Left colon (tissue), 2 donors: ENCODE measurements at regions not wholly inside any gene's neighbourhood (a gene's known extent, or its start where the extent isn't known, plus 50 kb on each side); places are given as distances from the start of the nearest gene placed in this dataset.

Experiments used
- ATAC-seq: fragments of 200-7000 bp; cut with Tn5 transposase; one replicate; pipeline ENCODE4 v1.9.1; 2020; ENCODE audit warnings: mild to moderate bottlenecking, moderate library complexity
- DNase-seq, 2 donors: peaks; one replicate each; pipeline ENCODE4 v3.0.0-alpha.2; 2020
- intact Hi-C, 2 donors: fragments of 100-400 bp; cut with DNase I in 1 of 2; cut with micrococcal nuclease in 1 of 2; formaldehyde crosslinking; loops; one replicate each; pipeline versions ENCODE4 v1.11.2 to v1.14.0; 2022; cut with DNase I, micrococcal nuclease
- donor health status: DM: no; HTN: no; CAD: no.
- donor health status: DM: yes; HTN: yes; CAD: no.

DNA sequence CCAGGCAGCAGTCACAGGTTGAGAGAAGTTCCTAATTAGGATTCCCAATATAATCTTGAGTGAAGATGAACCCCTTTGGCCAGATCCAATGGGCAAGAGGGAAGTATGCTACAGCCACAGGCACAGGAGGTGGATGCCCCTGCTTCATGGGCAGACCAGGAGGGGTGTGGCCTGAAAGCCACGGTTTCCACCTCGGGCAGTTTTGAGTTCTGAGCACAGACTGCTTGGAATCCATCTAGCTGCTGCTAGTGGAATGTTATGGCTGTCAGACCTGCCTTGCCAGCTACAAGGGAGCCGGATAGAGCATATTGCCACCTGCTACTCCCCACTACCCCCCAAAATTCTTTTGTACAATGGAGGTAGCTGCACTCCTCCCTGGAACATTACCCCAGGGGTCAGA is 672.9 kb downstream of the HACE1 start:
- intact Hi-C loops, result no loop called here
- no peak for ATAC-seq
- no peak for DNase-seq

GRCh38 chr6:104183816-104184435 is 675.8 kb downstream of the HACE1 start:
- DNase-seq, result no peak
- intact Hi-C loops, result no loop called here
- no peak for ATAC-seq

- ATAC-seq, result no peak
- DNase-seq, result no peak
- intact Hi-C loops, result no loop called here
Observed at GRCh38 chr6:104182811-104183210, 676.9 kb downstream of the HACE1 start.

- ATAC-seq (no peak), DNase-seq (no peak)
- intact Hi-C loops, result no loop called here
Observed at GRCh38 chr6:104173668-104174067, 686.1 kb downstream of the HACE1 start.

DNA sequence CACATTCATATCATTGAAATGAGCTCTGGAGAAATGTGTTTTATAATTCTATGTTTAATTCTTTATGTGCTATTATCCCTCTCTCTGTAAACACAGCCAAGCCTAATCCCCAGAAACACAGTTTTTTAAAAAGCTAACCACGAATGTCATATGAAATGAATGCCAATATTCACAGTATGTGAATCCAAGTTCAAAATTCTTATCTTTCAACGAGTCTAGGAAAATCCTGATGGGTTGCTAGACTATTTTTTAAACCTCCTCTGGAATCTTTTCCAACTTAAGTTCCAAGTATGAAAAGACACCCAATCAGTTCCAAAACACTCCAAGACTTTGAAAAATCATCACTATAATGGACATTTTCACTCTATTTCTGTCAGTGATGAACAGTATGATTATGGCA is 689.3 kb downstream of the HACE1 start:
- intact Hi-C loops, result no loop called here
- no peak for DNase-seq
- ATAC-seq, result no peak

GRCh38 chr6:104166055-104166668 is 693.6 kb downstream of the HACE1 start:
- ATAC-seq, result no peak
- no peak for DNase-seq
- intact Hi-C loops, result no loop called here

GRCh38 chr6:104162036-104162669 is 697.6 kb downstream of the HACE1 start:
- intact Hi-C loops, result no loop called here
- no peak for ATAC-seq
- no peak for DNase-seq

DNA sequence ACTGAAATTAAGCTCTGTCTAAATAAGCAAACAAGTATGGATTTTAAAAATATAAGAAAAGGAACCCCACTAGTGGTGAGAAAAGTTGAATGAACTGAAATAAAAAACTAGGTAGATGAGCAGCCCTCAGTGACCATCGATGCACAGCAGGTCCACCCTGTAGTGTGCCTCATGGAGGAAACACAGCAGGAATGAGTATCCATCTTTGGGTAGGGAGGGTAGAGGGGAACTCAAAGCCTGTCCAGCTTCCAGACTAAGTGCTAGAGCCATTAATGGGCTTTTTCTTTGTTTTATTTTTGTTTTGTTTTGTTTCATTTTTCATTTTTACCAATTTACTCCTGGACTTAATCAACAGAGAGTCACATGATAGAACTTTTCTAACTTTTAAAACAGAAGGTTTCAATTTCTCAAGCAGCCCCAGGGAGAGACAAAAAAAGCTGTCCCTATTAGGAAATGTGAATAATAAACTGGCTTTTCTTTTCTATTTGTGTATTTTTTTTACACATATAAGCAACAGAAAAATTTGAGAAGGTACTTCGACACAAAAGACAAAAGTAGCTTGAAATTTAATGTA is 700.6 kb downstream of the HACE1 start:
- no peak for ATAC-seq
- intact Hi-C loops, result no loop called here
- no peak for DNase-seq

- ATAC-seq, result no peak
Observed at GRCh38 chr6:104143757-104144156, 716.0 kb downstream of the HACE1 start.

GRCh38 chr6:104134876-104135275 is 724.8 kb downstream of the HACE1 start:
- ATAC-seq, result no peak

More at GRCh38 chr6:104143757-104144156, 716.0 kb downstream of the HACE1 start:
- no peak for DNase-seq
- intact Hi-C loops, result no loop called here

GRCh38 chr6:104130343-104130742 is 729.4 kb downstream of the HACE1 start:
- DNase-seq, result no peak
- ATAC-seq, result no peak
- intact Hi-C loops, result no loop called here

More at GRCh38 chr6:104134876-104135275, 724.8 kb downstream of the HACE1 start:
- DNase-seq, result no peak
- intact Hi-C loops, result no loop called here

- intact Hi-C loops, result no loop called here
- DNase-seq, result no peak
- no peak for ATAC-seq
Observed at GRCh38 chr6:104126315-104127005, 733.3 kb downstream of the HACE1 start.

DNA sequence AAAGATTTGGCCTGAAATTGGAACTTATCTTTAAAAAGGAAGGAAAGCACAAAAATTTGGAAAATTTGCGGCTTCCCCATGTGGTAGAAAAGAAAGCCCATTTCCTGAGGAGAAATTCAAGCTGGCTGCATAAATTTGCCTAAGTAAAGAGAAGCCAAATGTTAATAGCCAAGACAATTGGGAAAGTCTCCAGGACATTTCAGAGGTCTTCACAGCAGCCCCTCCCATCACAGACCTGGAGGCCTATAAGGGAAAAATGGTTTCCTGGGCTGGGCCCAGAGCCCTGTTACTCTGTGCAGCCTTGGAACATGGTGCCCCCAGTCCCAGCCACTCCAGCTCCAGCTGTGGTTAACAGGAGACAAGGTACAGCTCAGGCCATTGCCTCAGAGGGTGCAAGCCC is 736.5 kb downstream of the HACE1 start:
- intact Hi-C loops, result no loop called here
- no peak for DNase-seq

DNA sequence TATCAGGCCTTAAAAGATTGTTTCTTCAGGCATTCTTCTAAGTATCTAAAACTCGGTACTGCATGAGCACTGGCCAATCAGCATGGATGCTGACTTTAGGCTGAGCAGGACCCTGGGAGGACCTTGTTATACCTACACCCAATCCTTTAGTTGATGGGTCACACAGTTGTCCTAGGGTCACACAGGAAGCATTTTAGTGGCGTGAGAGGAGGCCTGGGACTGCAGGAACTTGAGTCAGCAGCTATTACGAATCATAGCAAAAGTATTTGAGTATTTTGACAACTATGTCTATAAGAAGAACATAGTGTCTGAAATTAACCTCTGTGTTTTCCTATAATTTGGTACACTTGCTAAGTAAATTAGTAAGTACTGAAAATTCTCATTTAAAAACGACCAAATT is 741.4 kb downstream of the HACE1 start:
- DNase-seq (no peak), ATAC-seq (no peak)
- intact Hi-C loops, result no loop called here

More for the DNA sequence above, 736.5 kb downstream of the HACE1 start:
- no peak for ATAC-seq

DNA sequence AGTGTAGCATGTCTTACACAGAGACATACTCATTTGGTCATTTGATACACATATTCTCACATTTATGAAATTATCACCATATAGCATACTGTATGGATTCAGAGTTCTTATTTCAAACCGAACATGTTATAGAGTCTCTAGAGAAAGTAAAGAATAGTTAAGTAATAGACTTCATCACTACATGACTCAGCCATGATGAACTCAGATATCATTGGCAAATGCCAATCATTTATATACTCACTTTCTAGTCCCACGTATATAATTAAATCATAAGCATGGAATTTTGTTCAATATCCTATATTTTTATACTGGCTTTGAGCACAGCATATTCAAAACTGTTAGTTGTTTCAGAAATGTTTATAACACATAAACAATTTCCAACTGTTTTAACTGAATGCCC is 749.9 kb downstream of the HACE1 start:
- DNase-seq (no peak), ATAC-seq (no peak)
- intact Hi-C loops, result no loop called here

DNA sequence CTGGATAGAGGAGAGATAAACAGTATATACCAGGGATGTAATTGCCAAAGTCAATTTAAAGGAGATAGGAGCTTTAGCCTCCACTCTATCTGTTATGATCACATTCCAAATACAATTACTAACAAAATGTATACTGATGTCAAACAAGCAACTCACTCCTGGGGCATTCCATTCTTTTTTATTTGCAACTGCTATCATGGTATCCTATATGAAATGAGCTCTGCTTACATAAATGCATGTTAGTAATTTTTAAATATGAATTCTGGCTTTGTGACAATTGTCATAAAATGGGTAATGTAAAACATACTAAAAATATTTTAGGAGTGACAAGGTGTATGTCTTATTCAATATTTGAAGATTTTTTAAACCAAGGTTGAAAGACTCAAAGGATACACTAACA is 751.1 kb downstream of the HACE1 start:
- DNase-seq (no peak), ATAC-seq (no peak)
- intact Hi-C loops, result no loop called here

- intact Hi-C loops, result no loop called here
- ATAC-seq, result no peak
- DNase-seq, result no peak
Observed at GRCh38 chr6:104095661-104096416, 763.9 kb downstream of the HACE1 start.

DNA sequence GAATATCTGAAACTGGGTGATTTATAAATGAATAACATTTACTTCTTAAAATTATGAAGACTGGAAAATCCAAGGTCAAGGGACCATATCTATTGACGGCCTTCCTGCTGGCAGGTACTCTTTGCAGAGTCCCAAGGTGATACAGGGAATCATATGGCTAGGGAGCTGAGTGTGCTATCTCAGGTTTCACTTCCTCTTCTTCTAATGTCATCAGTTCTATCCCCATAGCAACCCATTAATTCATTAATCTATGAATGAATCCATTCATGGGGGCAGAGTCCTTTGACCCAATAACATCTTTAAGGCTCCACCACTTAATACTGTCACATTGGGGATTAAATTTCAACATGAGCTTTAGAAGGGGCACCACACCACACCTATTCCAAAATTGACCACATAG is 772.0 kb downstream of the HACE1 start:
- ATAC-seq (no peak), DNase-seq (no peak)
- intact Hi-C loops, result no loop called here

GRCh38 chr6:104068281-104068680 is 791.4 kb downstream of the HACE1 start:
- no peak for ATAC-seq
- no peak for DNase-seq
- intact Hi-C loops, result no loop called here
